ENCODE measurements at regions not wholly inside any gene's neighbourhood (a gene's known extent, or its start where the extent isn't known, plus 50 kb on each side); places are given as distances from the start of the nearest gene placed in this dataset.

DNA sequence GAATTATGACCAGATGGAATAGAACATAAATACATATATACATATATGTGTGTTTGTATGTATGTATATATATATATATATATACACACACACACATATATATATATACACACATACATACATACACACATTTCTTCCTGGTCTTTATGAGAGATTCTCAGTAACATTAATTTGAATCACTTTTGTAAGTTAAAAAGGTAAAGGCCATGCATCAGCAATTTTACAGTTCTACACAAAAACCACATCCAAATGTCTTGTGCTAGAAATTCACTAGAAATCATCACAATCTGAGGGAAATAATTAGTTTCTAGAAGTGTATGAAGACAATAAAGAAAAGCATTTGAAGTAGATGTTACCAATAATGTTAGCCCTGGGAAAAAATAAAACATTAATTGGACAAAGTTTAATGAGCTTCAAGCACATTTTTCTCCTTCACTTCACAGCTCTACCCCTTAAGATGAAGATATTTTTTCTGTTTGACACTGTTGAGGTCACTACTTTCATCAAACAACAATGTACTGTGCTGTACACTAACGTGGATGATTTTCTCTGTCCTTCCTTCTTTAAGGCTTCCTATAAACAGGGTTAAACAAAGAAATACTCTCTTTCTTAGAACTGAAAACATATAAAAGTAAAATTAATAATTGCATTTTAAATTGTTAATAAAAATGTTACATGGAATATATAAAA, 189.2 kb upstream of the NR4A3 start:
- TF ChIP-seq CTCF (IDR thresholded peaks at IDR 0.05) = no peak
- TF ChIP-seq POLR2AphosphoS5 (IDR thresholded peaks at IDR 0.05) = no peak
- no peak for TF ChIP-seq EP300 (IDR thresholded peaks at IDR 0.05)
- no peak for TF ChIP-seq POLR2A (IDR thresholded peaks at IDR 0.05)
